GM21528 (cell line): ENCODE measurements at regions not wholly inside any gene's neighbourhood (a gene's known extent, or its start where the extent isn't known, plus 50 kb on each side); places are given as distances from the start of the nearest gene placed in this dataset.
"Not testable (repeated sequence)": the region's sequence is repeated elsewhere in the genome, so short reads cannot be mapped to it uniquely, and the experiment has no call there.

Experiments
- ATAC-seq: cut with Tn5 transposase; IDR thresholded peaks from one replicate; pipeline ENCODE4 v1.9.1; 2021; ENCODE audit warnings: mild to moderate bottlenecking, moderate library complexity; ENCODE audit not compliant: unreplicated experiment, low FRiP score

DNA sequence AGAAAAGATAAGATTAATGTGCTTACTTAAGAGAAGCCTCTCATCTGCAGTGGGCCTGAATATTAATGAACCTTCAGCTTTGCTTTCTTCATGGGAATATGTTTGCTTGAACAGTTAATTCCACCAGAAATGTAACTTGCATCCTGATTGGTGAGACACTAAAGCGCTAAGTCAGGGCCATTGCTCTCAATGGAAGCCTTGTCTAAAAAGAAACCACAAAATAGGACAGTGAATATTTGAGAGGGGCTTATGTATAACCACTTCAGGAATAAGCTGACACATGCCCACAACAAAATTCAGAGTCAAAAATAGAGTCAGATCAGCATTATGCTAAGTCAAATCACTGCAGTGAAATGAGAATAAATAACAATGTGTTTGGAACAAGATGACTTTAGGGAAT lies 1125.8 kb downstream of the STIM2 start:
- no peak for ATAC-seq

DNA sequence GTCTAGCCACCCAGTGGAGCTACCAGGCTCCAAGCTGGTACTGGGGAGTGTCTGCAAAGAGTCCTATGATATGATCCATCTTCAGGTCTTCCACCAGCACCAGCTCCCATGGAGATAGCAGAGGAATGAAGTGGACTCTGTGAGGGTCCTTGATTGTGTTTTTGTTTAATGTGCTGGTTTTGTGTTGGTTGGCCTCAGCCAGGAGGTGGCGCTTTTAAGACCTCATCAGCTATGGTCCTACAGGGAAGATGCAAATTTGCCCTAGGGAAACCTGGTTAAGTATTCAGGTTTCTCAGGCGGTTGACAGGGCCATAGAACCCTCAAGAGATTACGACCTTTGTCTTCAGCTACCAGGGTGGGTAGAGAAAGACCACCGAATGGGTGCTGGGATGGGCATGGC lies 1141.1 kb downstream of the STIM2 start:
- no peak for ATAC-seq

DNA sequence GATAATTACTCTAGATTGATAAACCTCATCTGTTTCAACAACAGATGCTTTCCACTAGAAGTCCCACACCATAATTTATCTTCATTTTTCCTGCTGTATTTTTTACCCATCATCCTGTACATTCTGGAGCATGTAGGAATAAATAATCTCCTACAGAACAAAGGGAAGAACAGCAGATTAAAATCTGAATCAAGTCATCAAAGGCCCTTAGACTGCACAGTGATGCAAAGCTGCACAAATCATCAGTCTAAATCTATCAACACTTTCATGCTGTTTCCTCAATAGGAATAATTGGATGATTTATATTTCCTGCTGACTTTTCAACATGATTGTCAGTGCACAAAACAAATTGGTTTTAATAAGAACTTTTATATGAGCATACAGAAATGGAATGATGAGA lies 1143.9 kb downstream of the STIM2 start:
- no peak for ATAC-seq

DNA sequence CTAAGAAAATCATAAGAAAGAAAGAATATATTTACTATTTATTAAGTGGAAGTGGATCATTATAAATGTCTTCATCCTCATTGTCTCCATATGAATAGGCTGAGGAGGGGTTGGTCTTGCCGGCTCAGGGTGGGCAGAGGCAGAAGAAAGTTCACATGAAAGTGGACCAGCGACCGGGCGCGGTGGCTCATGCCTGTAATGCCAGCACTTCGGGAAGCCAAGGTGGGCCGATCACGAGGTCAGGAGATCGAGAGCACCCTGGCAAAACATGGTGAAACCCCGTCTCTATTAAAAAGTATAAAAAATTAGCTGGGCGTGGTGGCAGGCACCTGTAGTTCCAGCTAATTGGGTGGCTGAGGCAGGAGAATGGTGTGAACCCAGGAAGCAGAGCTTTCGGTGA lies 1145.4 kb downstream of the STIM2 start:
- ATAC-seq = no peak

DNA sequence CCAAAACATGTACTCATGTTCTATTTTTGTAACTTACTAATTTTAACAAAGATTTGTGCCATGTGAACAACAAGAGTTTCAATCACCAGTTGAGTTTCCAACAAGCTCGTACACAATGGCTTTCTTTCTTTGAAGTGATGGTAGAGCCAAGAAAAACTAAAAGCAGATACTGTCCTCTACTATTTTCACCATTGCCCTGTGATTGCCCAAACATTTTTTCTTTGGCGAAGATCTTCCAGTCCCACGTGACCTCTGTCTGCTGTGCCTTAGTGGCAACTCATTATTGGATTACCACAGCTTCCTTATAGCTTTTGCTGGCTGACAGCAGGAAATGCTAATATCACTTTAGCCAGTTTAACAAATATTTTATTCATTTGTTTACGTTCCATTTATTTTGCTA lies 1147.1 kb downstream of the STIM2 start:
- no peak for ATAC-seq

DNA sequence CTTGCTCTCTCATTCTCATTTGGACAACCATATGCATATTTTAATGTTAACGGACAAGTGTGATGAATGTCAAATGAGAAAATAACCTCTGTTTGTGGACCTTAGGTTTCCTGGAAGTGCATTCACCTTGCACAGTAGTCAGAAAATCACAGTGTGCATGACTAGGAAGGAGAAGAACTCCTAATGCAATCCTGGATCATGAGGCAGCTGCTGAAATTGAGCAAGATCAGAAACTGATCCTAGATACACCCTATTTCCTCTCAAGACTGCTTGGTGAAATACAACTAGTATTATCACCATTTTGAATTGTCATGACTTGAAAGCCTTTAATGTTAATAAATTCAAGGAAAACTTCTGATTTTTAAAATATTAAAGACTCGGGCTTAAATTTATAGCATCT lies 1148.9 kb downstream of the STIM2 start:
- ATAC-seq = no peak

DNA sequence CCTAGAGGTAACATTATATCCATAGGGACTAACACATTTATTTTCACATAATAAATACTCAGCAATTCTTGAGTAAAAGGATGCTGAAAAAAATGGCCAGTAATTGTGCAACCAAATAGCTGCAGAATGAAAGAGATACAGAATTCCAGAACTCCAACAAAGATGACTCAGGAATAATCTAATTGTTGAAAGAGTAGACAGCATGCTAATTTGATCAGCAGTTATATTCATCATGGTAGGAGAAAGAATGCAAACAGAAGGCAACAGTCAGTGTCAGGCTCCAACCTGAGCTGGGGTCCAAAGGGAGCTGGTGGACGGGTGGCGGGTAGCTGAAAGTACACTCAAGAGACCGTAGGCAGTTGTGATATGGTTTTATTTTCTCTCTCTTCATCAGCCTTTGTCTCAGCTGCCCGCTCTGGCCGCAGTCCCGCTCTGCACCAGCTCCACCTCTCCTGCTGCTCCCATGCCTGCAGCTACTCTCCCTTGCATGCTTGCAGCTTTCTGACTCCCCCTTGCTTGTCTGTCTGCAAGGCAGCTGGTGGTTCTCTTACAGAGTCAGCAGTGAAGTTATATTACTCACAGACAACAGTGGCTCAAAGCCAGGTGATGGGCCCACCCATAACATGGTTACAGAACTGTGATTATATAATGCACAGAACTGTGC lies 1150.1 kb downstream of the STIM2 start:
- no peak for ATAC-seq

DNA sequence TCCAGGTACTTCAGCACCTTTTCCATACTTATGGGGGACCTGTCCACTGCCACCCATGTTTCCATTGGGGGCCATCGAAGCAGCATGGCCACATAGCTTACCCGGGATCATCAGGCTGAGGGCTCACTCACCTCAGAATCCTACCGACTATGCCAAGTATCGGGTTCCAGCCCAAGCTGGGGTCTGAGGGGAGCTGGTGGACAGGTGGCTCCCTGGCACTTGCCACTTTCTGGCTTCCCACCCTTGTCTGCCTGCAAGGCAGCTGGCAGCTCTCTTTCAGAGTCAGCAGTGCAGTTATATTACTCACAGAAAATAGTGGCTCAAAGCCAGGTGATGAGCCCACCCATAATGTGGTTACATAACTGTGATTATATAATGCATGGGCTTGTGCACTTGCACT lies 1153.8 kb downstream of the STIM2 start:
- no peak for ATAC-seq

DNA sequence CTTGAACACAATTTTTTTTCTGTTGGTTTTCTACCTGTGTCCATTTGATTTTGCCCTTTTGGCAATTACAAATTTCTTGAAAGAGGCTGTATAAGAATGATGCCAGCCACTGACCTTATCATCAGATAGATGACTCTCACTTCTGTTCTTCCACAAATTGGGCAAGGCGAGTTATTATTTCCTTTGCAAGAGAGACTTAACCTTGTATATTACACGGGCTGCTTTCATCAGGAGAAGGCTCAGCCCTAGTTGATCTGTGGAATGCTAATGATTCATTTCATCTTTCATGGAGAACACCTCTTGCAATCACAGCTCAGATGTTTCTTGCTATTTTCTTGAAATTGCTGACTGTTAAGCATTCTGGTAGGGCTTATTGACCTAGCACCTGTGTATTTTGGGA lies 1155.4 kb downstream of the STIM2 start:
- no peak for ATAC-seq

DNA sequence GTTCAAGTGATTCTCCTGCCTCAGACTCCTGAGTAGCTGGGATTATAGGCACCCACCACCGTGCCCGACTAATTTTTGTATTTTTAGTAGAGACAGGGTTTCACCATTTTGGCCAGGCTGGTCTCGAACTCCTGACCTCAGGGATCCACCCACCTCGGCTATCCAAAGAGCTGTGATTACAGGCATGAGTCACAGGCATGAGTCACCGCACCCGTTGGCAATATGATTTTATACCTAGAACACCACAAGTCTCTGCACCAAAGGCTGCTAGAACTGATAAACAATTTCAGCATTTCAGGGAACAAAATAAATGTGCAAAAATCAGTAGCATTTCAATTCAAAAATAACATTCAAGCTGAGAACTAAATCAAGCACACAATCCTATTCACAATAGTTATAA lies 1177.6 kb downstream of the STIM2 start:
- ATAC-seq = not testable (repeated sequence)

DNA sequence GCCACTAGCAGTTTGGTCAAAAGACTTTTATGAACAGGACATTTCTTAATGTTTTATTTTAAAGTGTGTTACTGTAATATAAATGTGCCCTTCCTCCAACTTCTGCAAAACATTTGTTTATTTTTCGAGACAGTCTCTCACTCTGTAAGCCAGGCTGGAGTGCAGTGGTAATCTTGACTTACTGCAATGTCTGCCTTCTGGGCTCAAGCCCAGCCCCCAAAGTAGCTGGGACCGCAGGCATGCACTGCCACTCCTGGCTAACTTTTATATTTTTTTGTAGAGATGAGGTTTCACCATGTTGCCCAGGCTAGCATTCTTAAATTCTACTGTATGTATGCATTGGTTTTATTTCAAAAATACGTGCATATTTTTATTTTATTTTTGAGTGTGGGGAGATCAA lies 1201.9 kb downstream of the STIM2 start:
- ATAC-seq = no peak

DNA sequence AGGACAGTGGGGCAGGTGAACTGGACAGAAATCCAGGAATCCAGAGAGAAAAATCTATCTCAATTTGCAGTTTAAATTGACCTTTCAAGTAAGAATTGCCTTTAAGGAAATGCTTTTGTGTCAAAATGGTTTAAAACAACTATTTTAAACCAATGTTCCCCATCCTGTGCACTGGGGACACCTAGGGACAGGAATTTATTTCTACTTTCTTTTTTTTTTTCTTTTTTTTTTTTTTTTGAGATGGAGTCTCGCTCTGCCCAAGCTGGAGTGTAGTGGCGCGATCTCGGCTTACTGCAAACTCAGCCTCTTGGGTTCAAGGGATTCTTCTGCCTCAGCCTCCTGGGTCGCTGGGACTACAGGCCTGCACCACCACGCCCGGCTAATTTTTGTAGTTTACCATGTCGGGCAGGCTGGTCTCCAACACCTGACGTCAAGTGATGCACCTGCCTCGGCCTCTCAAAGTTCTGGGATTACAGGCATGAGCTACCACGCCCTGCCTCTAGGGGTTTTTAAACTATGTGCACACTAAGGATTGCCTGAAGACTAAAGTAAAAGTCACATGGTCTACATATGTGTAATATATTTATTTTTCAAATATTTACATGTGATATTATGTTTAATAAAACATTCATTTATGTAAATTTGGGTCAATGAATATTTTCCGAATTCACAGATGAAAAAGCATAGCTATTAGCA lies 1213.4 kb downstream of the STIM2 start:
- ATAC-seq = no peak

DNA sequence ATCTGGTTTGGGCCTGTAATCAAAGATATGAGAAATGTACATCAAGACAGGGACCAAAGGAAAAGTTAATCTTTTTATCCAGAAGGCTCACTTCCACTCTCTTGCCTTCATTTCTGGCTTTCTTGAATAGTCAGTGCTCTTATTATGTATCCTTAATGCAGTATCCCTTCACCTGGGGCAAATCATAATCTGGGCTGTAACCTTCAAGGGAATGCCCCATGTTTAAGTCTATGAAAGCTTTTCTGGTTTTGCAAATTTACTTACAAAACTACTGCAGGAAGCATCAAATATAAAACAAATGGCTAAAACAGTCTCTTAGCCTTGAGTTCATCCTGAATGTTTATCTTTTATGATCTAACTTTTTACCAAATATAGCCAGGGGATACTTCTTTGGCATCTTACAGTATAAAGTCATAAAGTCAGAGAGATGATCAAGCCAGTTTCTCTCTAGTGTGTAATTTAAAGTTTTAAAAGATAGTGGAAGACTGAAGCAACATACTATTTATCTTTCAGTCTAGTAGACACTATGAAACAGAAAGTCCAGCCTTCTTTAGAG lies 1214.8 kb downstream of the STIM2 start:
- ATAC-seq = no peak

DNA sequence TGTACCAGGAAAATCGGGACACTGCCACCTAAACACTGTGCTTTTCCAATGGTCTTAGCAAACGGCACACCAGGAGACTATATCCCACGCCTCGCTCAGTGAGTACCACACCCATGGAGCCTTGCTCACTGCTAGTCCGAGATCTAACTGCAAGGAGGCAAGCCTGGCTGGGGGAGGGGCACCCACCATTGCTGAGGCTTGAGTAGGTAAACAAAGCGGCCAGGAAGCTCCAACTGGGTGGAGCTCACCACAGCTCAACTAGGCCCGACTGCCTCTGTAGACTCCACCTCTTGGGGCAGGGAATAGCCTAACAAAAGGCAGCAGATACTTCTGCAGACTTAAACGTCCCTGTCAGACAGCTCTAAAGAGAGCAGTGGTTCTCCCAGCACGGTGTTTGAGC lies 1216.6 kb downstream of the STIM2 start:
- not testable (repeated sequence) for ATAC-seq

DNA sequence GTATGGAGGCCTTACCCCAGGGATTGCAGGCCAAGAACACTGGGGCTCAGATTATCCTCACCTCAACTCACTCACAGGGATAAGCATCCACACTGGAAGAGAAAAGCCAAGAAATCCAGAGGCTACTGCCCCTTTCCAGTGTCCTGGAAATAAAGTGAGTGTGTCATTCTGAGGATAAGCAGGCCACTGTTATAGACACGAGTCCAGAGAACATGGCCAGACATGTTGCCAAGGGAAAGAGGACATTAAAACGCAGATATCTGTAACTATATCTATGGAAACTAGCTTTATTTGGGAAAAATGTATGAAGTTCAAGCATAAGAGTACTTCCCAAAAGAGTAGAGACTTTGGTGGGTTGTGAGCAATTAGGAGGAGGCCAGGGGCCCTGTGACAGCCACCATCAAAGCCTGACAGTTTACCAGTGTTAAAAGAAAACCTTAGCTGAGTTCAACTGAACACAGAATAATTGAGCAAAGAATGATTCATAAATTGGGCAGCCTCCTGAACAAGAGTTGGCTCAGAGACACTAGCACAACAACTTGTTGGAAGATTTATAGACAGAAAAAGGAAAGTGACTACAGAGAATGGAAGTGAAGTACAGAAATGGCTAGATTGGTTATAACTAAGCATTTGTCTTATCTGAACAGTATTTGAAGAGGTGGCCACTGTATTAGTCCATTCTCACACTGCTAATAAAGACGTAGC lies 1222.2 kb downstream of the STIM2 start:
- no peak for ATAC-seq

DNA sequence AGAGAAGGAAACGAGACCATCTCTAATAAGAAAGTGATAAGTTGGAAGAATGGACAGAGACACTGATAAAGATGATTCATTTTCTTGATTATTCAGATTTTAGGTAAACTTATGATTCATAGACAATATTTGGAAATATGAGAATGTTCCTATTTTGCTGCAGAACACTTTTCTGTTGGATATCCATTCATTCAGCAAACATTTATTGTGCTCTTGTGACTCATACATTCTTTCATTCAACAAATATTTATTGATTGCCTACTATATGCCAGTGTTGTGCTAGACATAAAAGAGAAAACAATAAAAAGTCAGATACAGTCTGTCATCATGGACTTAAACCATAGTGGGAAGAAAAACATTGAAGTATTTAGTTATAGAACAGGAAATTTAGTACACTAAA lies 1232.0 kb downstream of the STIM2 start:
- ATAC-seq = no peak

DNA sequence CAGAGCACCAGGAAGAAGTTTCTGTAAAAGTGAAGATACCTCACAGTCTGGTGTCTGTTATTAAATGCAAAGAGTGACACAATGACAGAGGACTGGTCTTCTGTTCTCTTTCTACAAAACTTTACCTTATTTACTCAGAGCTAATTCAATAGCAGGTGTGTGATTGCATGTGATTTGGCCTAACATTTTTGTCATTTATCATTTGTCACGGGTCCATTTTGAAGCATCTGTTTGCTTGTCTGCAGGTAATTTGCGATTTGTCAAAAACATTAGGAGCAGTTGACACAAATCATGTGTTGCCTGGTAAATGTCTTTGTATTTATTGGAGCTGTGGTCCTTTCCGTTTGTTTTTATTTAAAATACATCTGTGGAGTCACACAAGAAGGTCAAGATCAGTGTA lies 1232.4 kb downstream of the STIM2 start:
- ATAC-seq = no peak

DNA sequence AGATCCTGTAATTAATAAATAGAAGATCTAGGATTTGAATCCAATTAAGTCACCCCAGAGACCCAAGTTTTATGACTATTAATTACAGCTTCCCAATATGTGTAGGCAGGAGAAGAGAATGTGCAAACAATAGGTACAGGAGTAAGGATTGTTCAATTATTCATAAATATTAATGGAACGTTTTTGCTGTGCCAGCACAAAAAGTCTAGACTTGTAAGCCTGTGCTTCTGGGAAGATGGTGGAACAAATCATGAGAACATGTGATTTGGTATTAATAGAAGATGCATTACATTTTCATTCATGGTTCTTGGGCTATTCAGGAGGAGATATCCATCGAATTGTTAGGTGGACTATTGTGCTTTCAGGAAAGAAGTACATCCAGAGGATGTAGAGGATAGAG lies 1240.9 kb downstream of the STIM2 start:
- no peak for ATAC-seq

DNA sequence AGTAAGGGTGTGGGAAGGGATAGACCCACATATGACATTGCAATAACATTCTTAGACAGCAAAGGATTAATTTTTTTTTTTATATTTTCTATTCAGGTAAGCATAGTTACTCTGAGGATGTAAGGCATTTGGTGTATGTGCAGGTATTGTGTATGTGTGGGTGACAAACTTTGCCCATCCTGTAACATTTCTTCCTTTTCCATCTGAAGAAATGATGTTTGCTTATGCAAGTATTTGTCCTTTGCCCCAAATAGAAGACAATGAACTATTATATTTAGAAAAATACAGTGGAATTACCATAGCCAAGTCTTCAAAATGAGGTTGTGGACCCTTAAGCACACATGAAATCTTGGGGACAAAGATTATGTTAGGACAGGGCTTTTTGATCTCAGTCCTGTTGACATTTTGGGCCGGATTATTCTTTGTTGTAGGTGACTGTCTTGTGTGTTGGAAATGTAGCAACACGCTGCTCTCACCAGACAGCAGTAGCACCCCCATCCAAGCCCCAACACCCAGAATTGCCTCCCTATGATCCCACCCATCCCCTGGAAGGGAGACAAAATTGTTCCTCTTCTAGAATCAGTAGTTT lies 1244.7 kb downstream of the STIM2 start:
- ATAC-seq = no peak

DNA sequence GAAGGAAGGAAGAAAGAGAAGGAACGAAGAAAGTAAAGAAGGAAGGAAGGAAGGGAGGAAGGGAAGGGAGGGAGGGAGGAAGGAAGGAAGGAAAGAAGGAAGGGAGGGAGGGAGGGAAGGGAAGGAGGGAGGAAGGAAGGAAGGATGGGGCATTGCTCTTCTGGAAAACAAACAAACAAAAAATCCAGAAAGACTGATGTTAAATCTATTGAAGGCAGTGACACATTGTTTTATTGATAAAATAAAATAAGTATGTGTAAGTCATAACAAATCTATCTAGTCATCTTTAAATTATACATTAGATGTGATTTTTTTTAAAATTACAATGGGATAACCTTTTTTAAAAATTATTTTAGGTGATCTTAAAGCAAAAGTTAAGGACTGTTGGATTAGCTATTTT lies 1245.5 kb downstream of the STIM2 start:
- ATAC-seq = no peak

DNA sequence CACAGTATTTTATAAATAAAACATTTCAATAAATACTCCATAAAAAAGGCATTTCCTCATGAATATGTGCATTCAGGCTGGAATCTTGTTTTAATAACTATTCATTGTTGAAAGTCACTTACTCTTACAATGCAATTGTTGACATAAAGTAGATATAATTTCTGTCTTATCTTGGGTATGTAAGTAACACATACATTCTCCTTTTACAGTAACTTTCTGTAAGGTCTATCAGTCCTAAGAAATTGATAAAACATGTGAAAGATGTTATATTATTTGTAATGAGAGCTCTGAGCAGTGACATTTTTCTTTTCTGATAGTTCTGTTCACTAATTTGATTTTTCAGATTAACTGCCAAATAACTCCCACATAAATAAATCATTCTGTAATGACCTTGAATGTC lies 1249.2 kb downstream of the STIM2 start:
- no peak for ATAC-seq
